MM.1S (cell line): ENCODE measurements at regions not wholly inside any gene's neighbourhood (a gene's known extent, or its start where the extent isn't known, plus 50 kb on each side); places are given as distances from the start of the nearest gene placed in this dataset.

Source experiments
- CTCF ChIP-seq: fragments of 300-600 bp; sonication (generic); IDR thresholded peaks from 2 replicates; pipeline ENCODE4 v1.5.1; 2016; ENCODE audit warnings: antibody characterized with exemption, low read length, mixed read lengths
- EZH2 ChIP-seq: fragments of 300-600 bp; sonication (generic); optimal IDR thresholded peaks from 2 replicates; pipeline ENCODE3; 2017; ENCODE audit warnings: low read depth, mild to moderate bottlenecking, antibody characterized with exemption, low read length, mixed read lengths
- EZH2phosphoT487 ChIP-seq: fragments of 300-600 bp; sonication (generic); IDR thresholded peaks from 2 replicates; pipeline ENCODE4 v1.6.1; 2018; ENCODE audit warnings: antibody characterized with exemption, low read length

- TF ChIP-seq CTCF, result no peak
- TF ChIP-seq EZH2, result no peak
- TF ChIP-seq EZH2phosphoT487, result no peak
Measured at GRCh38 chr10:130858626-130859025, 452.9 kb downstream of the TCERG1L start.
